ENCODE measurements at regions not wholly inside any gene's neighbourhood (a gene's known extent, or its start where the extent isn't known, plus 50 kb on each side); places are given as distances from the start of the nearest gene placed in this dataset.

DNA sequence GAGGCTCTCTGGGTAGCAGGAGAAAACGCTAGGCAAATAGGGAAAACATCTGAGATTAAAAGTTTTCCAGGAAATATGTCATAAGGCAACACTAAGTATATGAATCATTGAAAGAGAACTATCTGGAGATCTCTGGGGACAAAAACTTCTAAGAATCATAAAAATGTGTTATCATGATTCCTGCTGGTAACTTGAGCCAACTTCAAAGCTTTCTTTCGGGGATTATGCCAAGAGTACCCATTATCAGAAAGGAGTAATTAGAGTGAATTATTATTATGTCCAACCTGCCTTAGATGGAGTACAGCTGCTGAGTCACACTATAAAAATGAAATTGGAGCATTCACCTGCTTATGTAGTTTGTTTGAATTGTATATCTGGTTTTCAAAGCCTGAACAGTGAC is 488.5 kb upstream of the SOX9 start:
- TF ChIP-seq, protein P1, sequence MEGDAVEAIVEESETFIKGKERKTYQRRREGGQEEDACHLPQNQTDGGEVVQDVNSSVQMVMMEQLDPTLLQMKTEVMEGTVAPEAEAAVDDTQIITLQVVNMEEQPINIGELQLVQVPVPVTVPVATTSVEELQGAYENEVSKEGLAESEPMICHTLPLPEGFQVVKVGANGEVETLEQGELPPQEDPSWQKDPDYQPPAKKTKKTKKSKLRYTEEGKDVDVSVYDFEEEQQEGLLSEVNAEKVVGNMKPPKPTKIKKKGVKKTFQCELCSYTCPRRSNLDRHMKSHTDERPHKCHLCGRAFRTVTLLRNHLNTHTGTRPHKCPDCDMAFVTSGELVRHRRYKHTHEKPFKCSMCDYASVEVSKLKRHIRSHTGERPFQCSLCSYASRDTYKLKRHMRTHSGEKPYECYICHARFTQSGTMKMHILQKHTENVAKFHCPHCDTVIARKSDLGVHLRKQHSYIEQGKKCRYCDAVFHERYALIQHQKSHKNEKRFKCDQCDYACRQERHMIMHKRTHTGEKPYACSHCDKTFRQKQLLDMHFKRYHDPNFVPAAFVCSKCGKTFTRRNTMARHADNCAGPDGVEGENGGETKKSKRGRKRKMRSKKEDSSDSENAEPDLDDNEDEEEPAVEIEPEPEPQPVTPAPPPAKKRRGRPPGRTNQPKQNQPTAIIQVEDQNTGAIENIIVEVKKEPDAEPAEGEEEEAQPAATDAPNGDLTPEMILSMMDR (IDR thresholded peaks at IDR 0.05), result no peak
- TF ChIP-seq POLR2A (IDR thresholded peaks at IDR 0.05; ENCODE audit: low read depth) (no peak), POLR2AphosphoS5 (IDR thresholded peaks at IDR 0.05) (no peak)
